GM12892 (cell line): ENCODE measurements at regions not wholly inside any gene's neighbourhood (a gene's known extent, or its start where the extent isn't known, plus 50 kb on each side); places are given as distances from the start of the nearest gene placed in this dataset.

Source experiments
- POLR2A ChIP-seq: IDR thresholded peaks from 2 replicates; pipeline ENCODE4 v1.6.1; 2011; ENCODE audit warnings: low read depth, low read length, control low read depth
- TAF1 ChIP-seq: IDR thresholded peaks from 2 replicates; pipeline ENCODE4 v1.6.1; 2011; ENCODE audit warnings: low read depth, mild to moderate bottlenecking, control low read depth, low read length, borderline replicate concordance

GRCh38 chr19:28519952-28520861 is 692.7 kb downstream of the UQCRFS1 start:
- TF ChIP-seq TAF1 (no peak), POLR2A (no peak)
